Hepatocyte (in vitro differentiated cells): ENCODE measurements at regions not wholly inside any gene's neighbourhood (a gene's known extent, or its start where the extent isn't known, plus 50 kb on each side); places are given as distances from the start of the nearest gene placed in this dataset.

ENCODE experiments used
- DNase-seq: peaks from one replicate; pipeline ENCODE4 v3.0.0-alpha.2; 2016; ENCODE audit warnings: low spot score
- H2AFZ ChIP-seq: fragments of 200-600 bp; sonication (generic); 2 replicates; pipeline ENCODE4 v1.6.0; 2016; ENCODE audit warnings: antibody characterized with exemption, mild to moderate bottlenecking
- H3K27ac ChIP-seq: fragments of 200-600 bp; sonication (generic); 2 replicates; pipeline ENCODE4 v1.5.1; 2016; ENCODE audit warnings: mild to moderate bottlenecking
- H3K27me3 ChIP-seq: fragments of 200-600 bp; sonication (generic); 2 replicates; pipeline ENCODE4 v1.6.1; 2016
- H3K36me3 ChIP-seq: fragments of 200-600 bp; sonication (generic); replicated peaks from 2 replicates; pipeline ENCODE4 v1.5.1; 2016; ENCODE audit warnings: low read depth; ENCODE audit not compliant: insufficient read depth
- H3K4me1 ChIP-seq: fragments of 200-600 bp; sonication (generic); 2 replicates; pipeline ENCODE4 v1.5.1; 2016; ENCODE audit warnings: mild to moderate bottlenecking, moderate library complexity; ENCODE audit not compliant: insufficient read depth
- H3K4me2 ChIP-seq: fragments of 200-600 bp; sonication (generic); 2 replicates; pipeline ENCODE4 v1.6.0; 2016
- H3K4me3 ChIP-seq: fragments of 200-600 bp; sonication (generic); 2 replicates; pipeline ENCODE4 v1.5.1; 2016; ENCODE audit warnings: mild to moderate bottlenecking
- H3K79me2 ChIP-seq: fragments of 200-600 bp; sonication (generic); 2 replicates; pipeline ENCODE4 v1.6.0; 2017; ENCODE audit warnings: mild to moderate bottlenecking
- H3K9me2 ChIP-seq: fragments of 200-600 bp; sonication (generic); replicated peaks from 2 replicates; pipeline ENCODE4 v1.6.0; 2017; ENCODE audit warnings: mild to moderate bottlenecking; ENCODE audit not compliant: insufficient read depth
- H3K9me3 ChIP-seq: fragments of 200-600 bp; sonication (generic); 2 replicates; pipeline ENCODE4 v1.5.1; 2016; ENCODE audit warnings: low read depth, mild to moderate bottlenecking
- H4K20me1 ChIP-seq: fragments of 200-600 bp; sonication (generic); 2 replicates; pipeline ENCODE4 v1.6.0; 2016; ENCODE audit warnings: mild to moderate bottlenecking; ENCODE audit not compliant: insufficient read depth, poor library complexity, severe bottlenecking
- CTCF ChIP-seq: fragments of 200-600 bp; sonication (generic); IDR thresholded peaks from 2 replicates; pipeline ENCODE4 v1.5.1; 2016; ENCODE audit warnings: antibody characterized with exemption, mild to moderate bottlenecking; ENCODE audit not compliant: poor library complexity
- EZH2 ChIP-seq: fragments of 200-600 bp; sonication (generic); IDR thresholded peaks from 2 replicates; pipeline ENCODE4 v1.6.1; 2016; ENCODE audit warnings: antibody characterized with exemption, mild to moderate bottlenecking, borderline replicate concordance
- EZH2phosphoT487 ChIP-seq: fragments of 200-600 bp; sonication (generic); IDR thresholded peaks from one replicate; pipeline ENCODE4 v1.6.1; 2018; ENCODE audit warnings: antibody characterized with exemption, mild to moderate bottlenecking, low read depth, moderate library complexity; ENCODE audit not compliant: unreplicated experiment, severe bottlenecking
- WGBS: methylation state at CpG from one replicate; pipeline ENCODE4 v1.1.6; 2016; ENCODE audit warnings: low lambda C conversion rate; ENCODE audit errors: missing lambda C conversion rate; 5-methylcytosine and 5-hydroxymethylcytosine counted together

GRCh38 chr16:26344976-26345375, 653.2 kb downstream of the HS3ST4 start:
- Histone ChIP-seq H3K4me1 (no peaks in the 10 kb centered on the region), H3K4me3 (no peak overlapping the region), H3K9me3 (no peaks in the 10 kb centered on the region), H3K9me2 (no peaks in the 10 kb centered on the region), H3K36me3 (no peaks in the 10 kb centered on the region), H3K4me2 (no peak overlapping the region), H2AFZ (no peak overlapping the region), H3K27ac (no peak overlapping the region), H4K20me1 (no peaks in the 10 kb centered on the region), H3K27me3 (no peaks in the 10 kb centered on the region), H3K79me2 (no peaks in the 10 kb centered on the region)
- DNase-seq = no peak
- 88% methylated on average over 5 of the region's 5 CpGs for WGBS
- TF ChIP-seq EZH2 (no peak), CTCF (no peak), EZH2phosphoT487 (no peak)

GRCh38 chr16:26345966-26346365, 654.2 kb downstream of the HS3ST4 start:
- no peak overlapping the region for H3K4me3 ChIP-seq
- H3K4me1 ChIP-seq = no peaks in the 10 kb centered on the region
- H3K9me2 ChIP-seq = no peaks in the 10 kb centered on the region
- H3K36me3 ChIP-seq = no peaks in the 10 kb centered on the region
- WGBS = 86% methylated on average over 4 of the region's 4 CpGs
- no peaks in the 10 kb centered on the region for H3K27me3 ChIP-seq
- no peak overlapping the region for H3K27ac ChIP-seq
- no peak for TF ChIP-seq EZH2
- TF ChIP-seq EZH2phosphoT487 = no peak
- no peak for TF ChIP-seq CTCF
- no peak overlapping the region for H3K4me2 ChIP-seq
- H3K9me3 ChIP-seq = no peaks in the 10 kb centered on the region
- no peaks in the 10 kb centered on the region for H4K20me1 ChIP-seq
- DNase-seq = no peak
- no peaks in the 10 kb centered on the region for H3K79me2 ChIP-seq
- no peak overlapping the region for H2AFZ ChIP-seq

GRCh38 chr16:26348095-26348494, 656.3 kb downstream of the HS3ST4 start:
- no peak for DNase-seq
- H3K36me3 ChIP-seq = no peaks in the 10 kb centered on the region
- WGBS = 87% methylated on average over 10 of the region's 10 CpGs
- no peaks in the 10 kb centered on the region for H3K79me2 ChIP-seq
- H3K4me1 ChIP-seq = no peaks in the 10 kb centered on the region
- no peak overlapping the region for H2AFZ ChIP-seq
- TF ChIP-seq EZH2phosphoT487 (no peak), CTCF (no peak), EZH2 (no peak)
- no peaks in the 10 kb centered on the region for H3K9me3 ChIP-seq
- H3K9me2 ChIP-seq = no peaks in the 10 kb centered on the region
- H3K27ac ChIP-seq = no peak overlapping the region
- no peaks in the 10 kb centered on the region for H3K27me3 ChIP-seq
- no peak overlapping the region for H3K4me3 ChIP-seq
- no peaks in the 10 kb centered on the region for H4K20me1 ChIP-seq
- no peak overlapping the region for H3K4me2 ChIP-seq

DNA sequence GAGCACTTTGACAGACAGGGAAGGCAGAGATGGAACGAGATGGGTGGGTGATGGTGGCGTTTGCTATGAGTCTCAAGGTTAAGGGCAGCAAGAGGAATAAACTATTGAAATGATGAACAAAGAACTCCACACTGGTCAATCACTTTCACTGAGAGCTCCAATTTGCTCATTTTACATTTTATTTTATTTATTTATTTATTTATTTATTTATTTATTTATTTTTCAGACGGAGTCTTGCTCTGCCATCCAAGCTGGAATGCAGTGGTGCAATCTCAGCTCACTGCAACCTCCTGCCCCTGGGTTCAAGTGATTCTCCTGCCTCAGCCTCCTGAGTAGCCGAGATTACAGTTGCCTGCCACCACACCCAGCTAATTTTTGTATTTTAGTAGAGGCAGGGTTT, 669.1 kb downstream of the HS3ST4 start:
- WGBS = 90% methylated on average over 4 of the region's 4 CpGs
- Histone ChIP-seq H4K20me1 (no peaks in the 10 kb centered on the region), H3K4me3 (no peak overlapping the region)

More for the DNA sequence above, 669.1 kb downstream of the HS3ST4 start:
- H2AFZ ChIP-seq = no peak overlapping the region
- H3K4me1 ChIP-seq = no peaks in the 10 kb centered on the region
- no peak for DNase-seq
- H3K9me3 ChIP-seq = no peaks in the 10 kb centered on the region
- H3K79me2 ChIP-seq = no peaks in the 10 kb centered on the region
- no peak overlapping the region for H3K4me2 ChIP-seq
- no peak overlapping the region for H3K27ac ChIP-seq
- TF ChIP-seq EZH2phosphoT487 = no peak
- no peak for TF ChIP-seq EZH2
- no peak for TF ChIP-seq CTCF
- no peaks in the 10 kb centered on the region for H3K9me2 ChIP-seq
- no peaks in the 10 kb centered on the region for H3K36me3 ChIP-seq
- H3K27me3 ChIP-seq = no peaks in the 10 kb centered on the region
